Endothelial cell of umbilical vein (primary cell): ENCODE measurements at regions not wholly inside any gene's neighbourhood (a gene's known extent, or its start where the extent isn't known, plus 50 kb on each side); places are given as distances from the start of the nearest gene placed in this dataset.

Experiments used
- BruUV-seq: library from RNA; stranded (reverse); fragments of 400-500 nt; replicated peaks from 2 replicates; lab custom pipeline; 2021; lab: Mats Ljungman, UMichigan
- CTCF ChIA-PET: fragments of 300-600, 350-600 bp; sonication (Branson Sonifier 250); formaldehyde crosslinking; loops from one replicate; lab custom pipeline; 2021; ENCODE audit warnings: antibody characterized with exemption, inconsistent platforms; lab: Charles Lee
- POLR2A ChIA-PET: fragments of 300-600, 350-600 bp; sonication (Branson Sonifier 250); formaldehyde crosslinking; loops from one replicate; lab custom pipeline; 2021; ENCODE audit warnings: antibody characterized with exemption, inconsistent platforms; lab: Charles Lee
- DNase-seq: peaks from one replicate; pipeline ENCODE4 v3.0.0-alpha.2; 2011; ENCODE audit warnings: low read depth, low spot score
- FAIRE-seq: peaks from 2 replicates; lab custom pipeline; 2011; peaks lifted over from hg19 to GRCh38; lab: Jason Lieb, UNC
- H2AFZ ChIP-seq: 2 replicates; pipeline ENCODE4 v1.6.0; 2012; ENCODE audit warnings: low read depth, low read length, control low read depth, inconsistent platforms
- H3K27ac ChIP-seq: 2 replicates; pipeline ENCODE4 v1.5.1; 2011; ENCODE audit warnings: low read depth, mild to moderate bottlenecking, control low read depth, low read length, moderate library complexity; ENCODE audit not compliant: insufficient read depth
- H3K27me3 ChIP-seq, 2 experiments: 2 replicates each; pipeline versions ENCODE4 v1.6.0 to v1.6.1; 2011; ENCODE audit warnings: low read length in 2 of 2, mixed read lengths in 1 of 2; ENCODE audit not compliant: control insufficient read depth in 2 of 2, insufficient read depth in 2 of 2
- H3K36me3 ChIP-seq, 2 experiments: 2 replicates in 1 of 2; 3 replicates in 1 of 2; pipeline ENCODE4 v1.5.1; 2011; ENCODE audit warnings: low read length in 2 of 2, mild to moderate bottlenecking in 1 of 2, moderate library complexity in 1 of 2; ENCODE audit not compliant: control insufficient read depth in 2 of 2, insufficient read depth in 2 of 2; ENCODE audit errors: extremely low read depth in 1 of 2
- H3K4me1 ChIP-seq: 3 replicates; pipeline ENCODE4 v1.5.1; 2011; ENCODE audit warnings: mild to moderate bottlenecking, low read length; ENCODE audit not compliant: control insufficient read depth, insufficient read depth; ENCODE audit errors: extremely low read depth
- H3K4me2 ChIP-seq: 2 replicates; pipeline ENCODE4 v1.6.1; 2011; ENCODE audit warnings: low read length, control low read depth, mixed read lengths; ENCODE audit not compliant: insufficient read depth
- H3K4me3 ChIP-seq, 3 experiments: fragments of 200-600 bp in 1 of 3; sonication (generic), shearing (Covaris generic) in 1 of 3; replicated peaks in 1 of 3; 2 replicates each; pipeline ENCODE4 v1.5.1; 2011 to 2016; ENCODE audit warnings: control low read depth in 3 of 3, low read length in 3 of 3, mild to moderate bottlenecking in 2 of 3, inconsistent platforms in 1 of 3, low read depth in 1 of 3, moderate library complexity in 1 of 3; ENCODE audit not compliant: insufficient read depth in 1 of 3
- H3K79me2 ChIP-seq: 2 replicates; pipeline ENCODE4 v1.6.0; 2012; ENCODE audit warnings: low read length, inconsistent platforms; ENCODE audit not compliant: control insufficient read depth, insufficient read depth
- H3K9ac ChIP-seq: replicated peaks from 2 replicates; pipeline ENCODE3; 2011; ENCODE audit warnings: low read length, control low read depth; ENCODE audit not compliant: insufficient read depth; ENCODE audit errors: extremely low read depth
- H3K9me1 ChIP-seq: replicated peaks from 3 replicates; pipeline ENCODE4 v1.6.0; 2011; ENCODE audit warnings: mild to moderate bottlenecking, low read length; ENCODE audit not compliant: control insufficient read depth, insufficient read depth; ENCODE audit errors: extremely low read depth
- H3K9me3 ChIP-seq: replicated peaks from 2 replicates; pipeline ENCODE4 v1.5.1; 2012; ENCODE audit warnings: low read length, inconsistent platforms; ENCODE audit not compliant: control insufficient read depth, insufficient read depth
- H4K20me1 ChIP-seq: replicated peaks from 2 replicates; pipeline ENCODE3; 2011; ENCODE audit warnings: mild to moderate bottlenecking, low read length; ENCODE audit not compliant: control insufficient read depth, insufficient read depth; ENCODE audit errors: extremely low read depth
- EZH2 ChIP-seq: IDR thresholded peaks from 2 replicates; pipeline ENCODE4 v1.6.1; 2012; ENCODE audit warnings: borderline replicate concordance, low read depth, mild to moderate bottlenecking, moderate library complexity, low read length, inconsistent platforms; ENCODE audit not compliant: severe bottlenecking
- FOS ChIP-seq: IDR thresholded peaks from 2 replicates; pipeline ENCODE4 v1.6.1; 2011; ENCODE audit warnings: mild to moderate bottlenecking, low read length, moderate library complexity, borderline replicate concordance; ENCODE audit not compliant: insufficient read depth
- GATA2 ChIP-seq: IDR thresholded peaks from 2 replicates; pipeline ENCODE4 v1.7.0; 2011; ENCODE audit warnings: low read depth, mild to moderate bottlenecking, moderate library complexity, mixed read lengths, low read length; ENCODE audit not compliant: insufficient read length, insufficient read depth
- JUN ChIP-seq: IDR thresholded peaks from 2 replicates; pipeline ENCODE4 v1.6.1; 2011; ENCODE audit warnings: borderline replicate concordance, low read depth; ENCODE audit not compliant: insufficient read length, insufficient read depth
- MYC ChIP-seq: IDR thresholded peaks from one replicate; pipeline ENCODE4 v1.6.1; 2011; ENCODE audit warnings: mild to moderate bottlenecking, low read depth, low read length
- POLR2A ChIP-seq: IDR thresholded peaks from 2 replicates; pipeline ENCODE4 v1.6.1; 2012; ENCODE audit warnings: low read depth, mild to moderate bottlenecking, control low read depth, low read length
- POLR2AphosphoS5 ChIP-seq: IDR thresholded peaks from 2 replicates; pipeline ENCODE4 v1.6.1; 2012; ENCODE audit warnings: low read depth, mild to moderate bottlenecking, control low read depth, low read length, moderate library complexity; ENCODE audit not compliant: insufficient read depth
- dilution Hi-C: fragments of 300-500 bp; cut with MboI; formaldehyde crosslinking; loops from one replicate; pipeline ENCODE4 v1.15.0; 2019; ENCODE audit warnings: low sequenced_read_pairs; ENCODE audit not compliant: extremely low pct_ligation_motif_present
- intact Hi-C: fragments of 100-400 bp; cut with micrococcal nuclease; formaldehyde crosslinking; loops from one replicate; pipeline ENCODE4 v1.10.0; 2022
- TF ChIP-seq, protein P1 (sequence below), 2 donors: IDR thresholded peaks; 1 replicate in 1 of 2; 2 replicates in 1 of 2; pipeline ENCODE4 v1.5.1; 2011; ENCODE audit warnings: low read length in 2 of 2, mild to moderate bottlenecking in 2 of 2, moderate library complexity in 2 of 2, control low read depth in 1 of 2, inconsistent platforms in 1 of 2, low read depth in 1 of 2; ENCODE audit not compliant: insufficient read depth in 1 of 2; ENCODE audit errors: extremely low read depth in 1 of 2
- TF ChIP-seq, protein P2 (sequence below): IDR thresholded peaks from 2 replicates; pipeline ENCODE4 v1.6.1; 2011; ENCODE audit not compliant: insufficient read depth, insufficient read length

DNA sequence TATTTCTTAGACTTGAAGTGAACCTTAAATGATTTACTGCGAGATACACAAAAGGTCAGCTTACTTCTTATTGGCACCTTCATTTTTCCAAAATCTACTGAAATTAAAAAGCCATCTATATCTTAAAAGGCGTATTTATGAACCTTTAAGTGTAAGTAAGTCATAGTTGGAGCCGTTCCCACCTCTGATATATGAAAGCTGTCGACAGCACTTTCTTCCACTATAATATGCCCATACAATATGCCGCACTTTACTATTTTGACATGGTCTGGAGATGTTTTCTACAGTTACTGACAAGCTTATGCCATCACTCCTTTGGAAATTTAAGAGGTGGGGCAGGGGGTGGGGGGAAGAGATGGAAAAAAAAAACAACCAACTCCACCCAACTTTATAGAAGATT lies 155.3 kb downstream of the PHETA1 start:
- no peaks in the 10 kb centered on the region for H3K36me3 ChIP-seq
- H2AFZ ChIP-seq: no peak overlapping the region
- no peaks in the 10 kb centered on the region for H3K9me1 ChIP-seq
- DNase-seq (no peak), FAIRE-seq (no peak)
- H4K20me1 ChIP-seq: no peaks in the 10 kb centered on the region
- H3K4me1 ChIP-seq: no peaks in the 10 kb centered on the region
- BruUV-seq: no TSS peak
- H3K27ac ChIP-seq: no peak overlapping the region
- no peaks in the 10 kb centered on the region for H3K79me2 ChIP-seq
- intact Hi-C loops (no loop called here), dilution Hi-C loops (no loop called here)
- no peak overlapping the region for H3K4me2 ChIP-seq
- H3K27me3 ChIP-seq: no peaks in the 10 kb centered on the region
- POLR2A ChIA-PET: no interaction called here
- H3K4me3 ChIP-seq: no peak overlapping the region
- no peak overlapping the region for H3K9ac ChIP-seq
- CTCF ChIA-PET: interaction anchor here (1.0 kb wide), 1 partner anchor 18 kb away, joined by 8 read pairs; no protein-coding TSS in a partner anchor
- no peak for TF ChIP-seq FOS
- TF ChIP-seq POLR2A: no peak
- no peaks in the 10 kb centered on the region for H3K9me3 ChIP-seq

- Histone ChIP-seq H2AFZ (no peak overlapping the region), H3K27me3 (no peaks in the 10 kb centered on the region), H3K36me3 (no peaks in the 10 kb centered on the region), H4K20me1 (no peaks in the 10 kb centered on the region), H3K27ac (no peak overlapping the region), H3K9me3 (no peaks in the 10 kb centered on the region), H3K79me2 (no peaks in the 10 kb centered on the region), H3K4me2 (no peak overlapping the region), H3K9ac (no peak overlapping the region), H3K4me1 (no peaks in the 10 kb centered on the region), H3K9me1 (no peaks in the 10 kb centered on the region), H3K4me3 (no peak overlapping the region)
- dilution Hi-C loops: no loop called here
- FAIRE-seq (no peak), DNase-seq (no peak)
- TF ChIP-seq EZH2 (no peak), GATA2 (no peak), POLR2AphosphoS5 (no peak), POLR2A (no peak), JUN (no peak), MYC (no peak), FOS (no peak)
- TF ChIP-seq, protein P1, sequence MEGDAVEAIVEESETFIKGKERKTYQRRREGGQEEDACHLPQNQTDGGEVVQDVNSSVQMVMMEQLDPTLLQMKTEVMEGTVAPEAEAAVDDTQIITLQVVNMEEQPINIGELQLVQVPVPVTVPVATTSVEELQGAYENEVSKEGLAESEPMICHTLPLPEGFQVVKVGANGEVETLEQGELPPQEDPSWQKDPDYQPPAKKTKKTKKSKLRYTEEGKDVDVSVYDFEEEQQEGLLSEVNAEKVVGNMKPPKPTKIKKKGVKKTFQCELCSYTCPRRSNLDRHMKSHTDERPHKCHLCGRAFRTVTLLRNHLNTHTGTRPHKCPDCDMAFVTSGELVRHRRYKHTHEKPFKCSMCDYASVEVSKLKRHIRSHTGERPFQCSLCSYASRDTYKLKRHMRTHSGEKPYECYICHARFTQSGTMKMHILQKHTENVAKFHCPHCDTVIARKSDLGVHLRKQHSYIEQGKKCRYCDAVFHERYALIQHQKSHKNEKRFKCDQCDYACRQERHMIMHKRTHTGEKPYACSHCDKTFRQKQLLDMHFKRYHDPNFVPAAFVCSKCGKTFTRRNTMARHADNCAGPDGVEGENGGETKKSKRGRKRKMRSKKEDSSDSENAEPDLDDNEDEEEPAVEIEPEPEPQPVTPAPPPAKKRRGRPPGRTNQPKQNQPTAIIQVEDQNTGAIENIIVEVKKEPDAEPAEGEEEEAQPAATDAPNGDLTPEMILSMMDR (IDR thresholded peaks at IDR 0.05; ENCODE audit: extremely low read depth in 1 of 2, insufficient read depth in 1 of 2, low read depth in 1 of 2, low read length in 2 of 2): no peak
- TF ChIP-seq, protein P2, sequence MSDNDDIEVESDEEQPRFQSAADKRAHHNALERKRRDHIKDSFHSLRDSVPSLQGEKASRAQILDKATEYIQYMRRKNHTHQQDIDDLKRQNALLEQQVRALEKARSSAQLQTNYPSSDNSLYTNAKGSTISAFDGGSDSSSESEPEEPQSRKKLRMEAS: no peak
- intact Hi-C loops: no loop called here
- CTCF ChIA-PET: interaction anchor here (1.5 kb wide), 1 partner anchor 1650 kb away, joined by 4 read pairs; no protein-coding TSS in a partner anchor
- POLR2A ChIA-PET: no interaction called here
- no TSS peak for BruUV-seq
These were observed 156.0 kb downstream of the PHETA1 start for GRCh38 chr12:111212814-111213456.
